SU-DHL-6 (cell line): ENCODE measurements at regions not wholly inside any gene's neighbourhood (a gene's known extent, or its start where the extent isn't known, plus 50 kb on each side); places are given as distances from the start of the nearest gene placed in this dataset.

Experiments used
- H2AFZ ChIP-seq: fragments of 200-600 bp; sonication (generic); 2 replicates; pipeline ENCODE4 v1.6.1; 2014; ENCODE audit warnings: low read depth, mild to moderate bottlenecking, moderate library complexity, mixed read lengths, antibody characterized with exemption, low read length; ENCODE audit not compliant: severe bottlenecking
- H3F3A ChIP-seq: fragments of 200-600 bp; shearing (Covaris generic); 2 replicates; pipeline ENCODE4 v1.6.0; 2016; ENCODE audit warnings: antibody characterized with exemption, mild to moderate bottlenecking; ENCODE audit not compliant: insufficient read depth
- H3K27ac ChIP-seq: fragments of 200-600 bp; sonication (generic); 2 replicates; pipeline ENCODE4 v1.5.1; 2016; ENCODE audit warnings: low read depth, mild to moderate bottlenecking, low read length, moderate library complexity, mixed read lengths
- H3K27me3 ChIP-seq: fragments of 200-600 bp; sonication (generic), shearing (Covaris generic); 2 replicates; pipeline ENCODE4 v1.6.0; 2014; ENCODE audit warnings: mild to moderate bottlenecking, low read length
- H3K36me3 ChIP-seq: fragments of 200-600 bp; sonication (generic); 2 replicates; pipeline ENCODE4 v1.6.1; 2014; ENCODE audit warnings: mild to moderate bottlenecking, low read length, mixed read lengths
- H3K4me2 ChIP-seq: fragments of 300-600, 200-600 bp; shearing (Covaris generic), sonication (generic); 2 replicates; pipeline ENCODE4 v1.6.0; 2014; ENCODE audit warnings: low read length, low read depth, mild to moderate bottlenecking; ENCODE audit not compliant: poor library complexity, severe bottlenecking
- H3K4me3 ChIP-seq: fragments of 200-600 bp; sonication (generic); 2 replicates; pipeline ENCODE4 v1.5.1; 2014; ENCODE audit warnings: antibody characterized with exemption, low read length, mild to moderate bottlenecking, mixed read lengths; ENCODE audit not compliant: insufficient read depth, poor library complexity, severe bottlenecking
- H3K79me2 ChIP-seq: fragments of 200-600 bp; sonication (generic); 2 replicates; pipeline ENCODE4 v1.6.1; 2014; ENCODE audit warnings: mild to moderate bottlenecking, low read length, moderate library complexity; ENCODE audit not compliant: insufficient read depth
- H3K9ac ChIP-seq: fragments of 200-600 bp; sonication (generic); 2 replicates; pipeline ENCODE4 v1.7.0; 2014; ENCODE audit warnings: mild to moderate bottlenecking, low read length
- H3K9me2 ChIP-seq: fragments of 200-600 bp; sonication (generic); replicated peaks from 2 replicates; pipeline ENCODE4 v1.6.1; 2014; ENCODE audit warnings: low read length; ENCODE audit not compliant: insufficient read depth
- H3K9me3 ChIP-seq: fragments of 200-600 bp; sonication (generic); 2 replicates; pipeline ENCODE4 v1.6.1; 2014; ENCODE audit warnings: low read length, mixed read lengths; ENCODE audit not compliant: insufficient read depth
- H4K20me1 ChIP-seq: fragments of 200-600 bp; sonication (generic); 2 replicates; pipeline ENCODE4 v1.6.1; 2014; ENCODE audit warnings: low read depth, mild to moderate bottlenecking, antibody characterized with exemption, low read length, moderate library complexity, mixed read lengths
- EZH2phosphoT487 ChIP-seq: fragments of 200-600 bp; sonication (generic), shearing (Covaris generic); conservative IDR thresholded peaks from 2 replicates; pipeline ENCODE4 v1.6.1; 2018; ENCODE audit warnings: mild to moderate bottlenecking, antibody characterized with exemption, low read length, moderate library complexity, mixed read lengths
- TF ChIP-seq, protein P1 (sequence below): fragments of 200-600 bp; sonication (generic); IDR thresholded peaks from one replicate; pipeline ENCODE4 v1.5.1; 2017; ENCODE audit warnings: antibody characterized with exemption, mild to moderate bottlenecking, low read length, moderate library complexity; ENCODE audit not compliant: insufficient read depth, poor library complexity, severe bottlenecking

DNA sequence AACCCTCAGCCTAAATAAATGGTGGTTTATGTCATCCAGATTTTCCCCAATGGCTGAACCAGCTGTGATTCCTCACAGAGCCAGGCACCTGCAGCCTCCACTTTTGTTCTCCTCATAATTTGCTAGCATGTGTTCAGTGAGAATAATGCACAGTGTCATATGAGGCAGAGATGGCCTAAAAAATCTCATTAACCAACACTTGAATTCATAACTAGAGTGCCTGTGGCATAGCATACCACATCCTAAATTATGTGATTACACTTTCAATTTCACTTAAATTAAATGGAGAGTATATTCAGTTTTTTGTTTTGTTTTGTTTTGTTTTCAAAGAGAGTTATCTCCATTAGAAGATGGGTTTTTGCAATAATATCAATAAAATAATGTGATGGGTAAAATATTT lies 488.0 kb downstream of the CBLN2 start:
- no peak overlapping the region for H3K4me3 ChIP-seq

DNA sequence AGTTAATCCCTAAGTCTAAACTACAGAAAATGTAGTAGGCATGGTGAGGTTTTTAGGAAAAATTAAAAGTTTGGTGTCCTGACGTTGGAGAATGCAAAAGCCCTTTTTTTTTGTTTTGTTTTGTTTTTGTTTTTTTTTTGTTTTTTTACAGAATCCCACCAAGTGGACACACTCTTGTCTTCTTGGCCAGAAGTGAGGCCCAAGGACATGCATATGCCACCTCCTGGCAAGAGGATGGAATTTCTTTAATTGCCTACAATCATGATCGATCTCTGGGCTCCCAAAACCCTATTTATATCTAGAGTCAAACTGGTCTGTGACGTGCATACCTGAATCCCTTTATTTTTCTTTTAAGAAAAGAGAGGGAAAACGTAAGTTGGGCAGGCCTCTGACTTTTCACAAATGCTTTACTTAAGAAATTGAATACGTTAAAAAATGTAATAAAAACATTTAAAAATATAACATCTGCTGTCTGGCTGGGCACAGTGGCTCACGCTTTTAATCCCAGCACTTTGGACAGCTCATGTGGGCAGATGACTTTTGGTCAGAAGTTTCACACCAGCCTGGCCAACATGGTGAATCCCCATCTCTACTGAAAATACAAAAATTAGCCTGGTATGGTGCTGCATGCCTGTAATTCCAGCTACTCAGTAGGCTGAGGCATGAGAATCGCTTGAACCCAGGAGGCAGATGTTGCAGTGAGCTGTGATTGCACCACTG lies 502.7 kb downstream of the CBLN2 start:
- H2AFZ ChIP-seq: peak overlapping the region; percentile 78
- no peak for TF ChIP-seq EZH2phosphoT487
- TF ChIP-seq, protein P1, sequence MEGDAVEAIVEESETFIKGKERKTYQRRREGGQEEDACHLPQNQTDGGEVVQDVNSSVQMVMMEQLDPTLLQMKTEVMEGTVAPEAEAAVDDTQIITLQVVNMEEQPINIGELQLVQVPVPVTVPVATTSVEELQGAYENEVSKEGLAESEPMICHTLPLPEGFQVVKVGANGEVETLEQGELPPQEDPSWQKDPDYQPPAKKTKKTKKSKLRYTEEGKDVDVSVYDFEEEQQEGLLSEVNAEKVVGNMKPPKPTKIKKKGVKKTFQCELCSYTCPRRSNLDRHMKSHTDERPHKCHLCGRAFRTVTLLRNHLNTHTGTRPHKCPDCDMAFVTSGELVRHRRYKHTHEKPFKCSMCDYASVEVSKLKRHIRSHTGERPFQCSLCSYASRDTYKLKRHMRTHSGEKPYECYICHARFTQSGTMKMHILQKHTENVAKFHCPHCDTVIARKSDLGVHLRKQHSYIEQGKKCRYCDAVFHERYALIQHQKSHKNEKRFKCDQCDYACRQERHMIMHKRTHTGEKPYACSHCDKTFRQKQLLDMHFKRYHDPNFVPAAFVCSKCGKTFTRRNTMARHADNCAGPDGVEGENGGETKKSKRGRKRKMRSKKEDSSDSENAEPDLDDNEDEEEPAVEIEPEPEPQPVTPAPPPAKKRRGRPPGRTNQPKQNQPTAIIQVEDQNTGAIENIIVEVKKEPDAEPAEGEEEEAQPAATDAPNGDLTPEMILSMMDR: no peak
- H3K79me2 ChIP-seq: no peaks in the 10 kb centered on the region
- no peak overlapping the region for H3K4me3 ChIP-seq
- H4K20me1 ChIP-seq: no peaks in the 10 kb centered on the region
- H3K4me2 ChIP-seq: no peak overlapping the region
- no peaks in the 10 kb centered on the region for H3K36me3 ChIP-seq
- H3K9me2 ChIP-seq: no peaks in the 10 kb centered on the region
- H3K9me3 ChIP-seq: no peaks in the 10 kb centered on the region
- H3K27me3 ChIP-seq: no peaks in the 10 kb centered on the region
- no peak overlapping the region for H3K9ac ChIP-seq
- H3K27ac ChIP-seq: no peak overlapping the region
- no peaks in the 10 kb centered on the region for H3F3A ChIP-seq

More for the DNA sequence above, 488.0 kb downstream of the CBLN2 start:
- Histone ChIP-seq H3K9ac (no peak overlapping the region), H2AFZ (peak overlapping the region; percentile 32), H3K79me2 (no peaks in the 10 kb centered on the region), H4K20me1 (no peaks in the 10 kb centered on the region), H3F3A (no peaks in the 10 kb centered on the region), H3K9me3 (no peaks in the 10 kb centered on the region), H3K4me2 (no peak overlapping the region), H3K27me3 (no peaks in the 10 kb centered on the region), H3K36me3 (no peaks in the 10 kb centered on the region), H3K9me2 (no peaks in the 10 kb centered on the region), H3K27ac (no peak overlapping the region)
- TF ChIP-seq, protein P1: no peak
- TF ChIP-seq EZH2phosphoT487: no peak

DNA sequence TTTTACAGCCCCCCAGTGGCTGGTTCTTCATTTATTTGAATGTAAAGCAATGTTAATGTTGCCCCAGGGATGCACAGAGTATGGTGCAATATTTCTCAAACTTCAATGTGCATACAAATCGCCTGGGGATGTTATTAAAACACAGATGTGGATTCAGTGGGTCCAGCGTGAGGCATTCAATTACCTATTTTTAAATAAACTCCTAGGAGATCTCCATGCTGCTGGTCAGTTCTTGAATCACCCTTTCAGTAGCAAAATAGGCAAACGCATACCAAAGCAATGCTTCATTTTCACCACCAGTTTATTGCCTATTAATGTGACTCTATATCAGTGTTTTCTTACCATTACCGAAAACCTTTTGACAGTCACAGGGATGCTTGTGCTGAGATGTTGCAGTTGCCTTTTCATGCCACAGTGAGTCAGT lies 530.7 kb downstream of the CBLN2 start:
- Histone ChIP-seq H3K36me3 (no peaks in the 10 kb centered on the region), H3K4me3 (no peak overlapping the region), H2AFZ (peak overlapping the region; percentile 43), H3K27ac (no peak overlapping the region), H3K4me2 (no peak overlapping the region), H3K9me3 (no peaks in the 10 kb centered on the region), H4K20me1 (no peaks in the 10 kb centered on the region), H3K79me2 (no peaks in the 10 kb centered on the region), H3F3A (no peaks in the 10 kb centered on the region), H3K9ac (no peak overlapping the region), H3K9me2 (no peaks in the 10 kb centered on the region), H3K27me3 (no peaks in the 10 kb centered on the region)
- TF ChIP-seq, protein P1: no peak
- TF ChIP-seq EZH2phosphoT487: no peak
